ENCODE measurements at regions not wholly inside any gene's neighbourhood (a gene's known extent, or its start where the extent isn't known, plus 50 kb on each side); places are given as distances from the start of the nearest gene placed in this dataset.

DNA sequence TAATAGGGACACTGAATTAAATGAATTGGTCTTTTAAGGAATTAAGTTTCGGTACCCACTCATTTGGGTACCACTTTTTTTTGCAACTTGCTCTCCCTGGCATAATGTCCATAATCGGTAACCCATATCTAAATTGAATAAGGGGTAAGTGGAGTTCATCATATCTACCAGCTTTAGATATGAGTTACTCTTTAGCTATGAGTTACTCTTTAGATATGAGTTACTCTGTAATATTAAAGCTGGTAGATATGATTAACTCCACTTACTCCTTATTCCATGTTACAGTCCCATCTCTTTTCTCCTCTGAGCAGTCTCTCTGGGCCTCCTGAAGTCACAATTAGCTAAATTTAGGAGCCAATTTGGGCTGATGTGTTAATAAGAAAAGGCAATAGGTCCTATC, 85.7 kb downstream of the TEX13C start:
- Histone ChIP-seq H3K27me3 (ENCODE audit: low read depth) (no peaks in the 10 kb centered on the region), H3K36me3 (no peaks in the 10 kb centered on the region), H3K9me3 (replicated peaks) (no peaks in the 10 kb centered on the region), H3K4me3 (no peak overlapping the region), H3K27ac (replicated peaks) (no peak overlapping the region), H3K4me1 (no peaks in the 10 kb centered on the region)
- no peak for DNase-seq
- intact Hi-C loops (cut with micrococcal nuclease) = no loop called here
- TF ChIP-seq, protein P1, sequence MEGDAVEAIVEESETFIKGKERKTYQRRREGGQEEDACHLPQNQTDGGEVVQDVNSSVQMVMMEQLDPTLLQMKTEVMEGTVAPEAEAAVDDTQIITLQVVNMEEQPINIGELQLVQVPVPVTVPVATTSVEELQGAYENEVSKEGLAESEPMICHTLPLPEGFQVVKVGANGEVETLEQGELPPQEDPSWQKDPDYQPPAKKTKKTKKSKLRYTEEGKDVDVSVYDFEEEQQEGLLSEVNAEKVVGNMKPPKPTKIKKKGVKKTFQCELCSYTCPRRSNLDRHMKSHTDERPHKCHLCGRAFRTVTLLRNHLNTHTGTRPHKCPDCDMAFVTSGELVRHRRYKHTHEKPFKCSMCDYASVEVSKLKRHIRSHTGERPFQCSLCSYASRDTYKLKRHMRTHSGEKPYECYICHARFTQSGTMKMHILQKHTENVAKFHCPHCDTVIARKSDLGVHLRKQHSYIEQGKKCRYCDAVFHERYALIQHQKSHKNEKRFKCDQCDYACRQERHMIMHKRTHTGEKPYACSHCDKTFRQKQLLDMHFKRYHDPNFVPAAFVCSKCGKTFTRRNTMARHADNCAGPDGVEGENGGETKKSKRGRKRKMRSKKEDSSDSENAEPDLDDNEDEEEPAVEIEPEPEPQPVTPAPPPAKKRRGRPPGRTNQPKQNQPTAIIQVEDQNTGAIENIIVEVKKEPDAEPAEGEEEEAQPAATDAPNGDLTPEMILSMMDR (IDR thresholded peaks at IDR 0.05; ENCODE audit: borderline replicate concordance) = no peak

DNA sequence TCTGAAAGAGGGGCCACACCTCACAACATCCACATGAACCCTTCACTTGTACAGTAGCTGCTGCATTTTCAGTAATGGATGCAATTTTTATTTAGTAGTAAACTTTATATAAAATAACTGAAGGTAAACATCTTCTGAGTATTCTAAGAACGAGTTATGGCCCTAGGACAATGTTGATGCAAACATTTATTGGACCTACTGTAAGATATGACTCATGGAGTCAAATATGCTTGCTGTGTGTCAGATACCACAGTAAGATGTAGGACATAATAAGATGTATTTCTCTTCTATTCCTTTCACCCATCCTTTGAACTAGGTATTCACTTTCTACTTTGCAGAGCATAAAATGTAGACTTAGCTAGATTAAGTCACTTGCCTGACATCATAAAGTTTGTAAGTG, 87.6 kb downstream of the TEX13C start:
- Histone ChIP-seq H3K4me3 (no peak overlapping the region), H3K9me3 (replicated peaks) (no peaks in the 10 kb centered on the region), H3K27ac (replicated peaks) (no peak overlapping the region), H3K4me1 (no peaks in the 10 kb centered on the region), H3K27me3 (ENCODE audit: low read depth) (no peaks in the 10 kb centered on the region), H3K36me3 (no peaks in the 10 kb centered on the region)
- TF ChIP-seq, protein P1 (IDR thresholded peaks at IDR 0.05; ENCODE audit: borderline replicate concordance) = no peak
- intact Hi-C loops (cut with micrococcal nuclease) = no loop called here
- DNase-seq = no peak

DNA sequence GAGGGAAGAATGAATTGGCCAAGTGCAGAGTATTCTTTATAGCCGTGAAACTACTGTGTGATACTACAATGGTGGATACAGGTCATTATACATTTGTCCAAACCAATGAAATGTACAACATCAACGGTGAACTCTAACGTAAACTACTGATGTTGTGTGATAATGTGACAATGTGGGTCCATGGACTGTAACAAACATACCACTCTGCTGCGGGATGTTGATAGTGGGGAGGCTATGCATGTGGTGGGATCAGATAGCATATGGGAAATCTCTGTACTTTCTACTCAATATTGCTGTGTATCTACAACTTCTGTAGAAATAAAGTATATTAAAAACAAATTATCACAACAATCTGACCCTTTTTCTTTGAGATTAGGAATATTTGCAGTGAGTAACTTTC, 101.1 kb downstream of the TEX13C start:
- Histone ChIP-seq H3K27ac (replicated peaks) (no peak overlapping the region), H3K36me3 (no peaks in the 10 kb centered on the region), H3K4me3 (no peak overlapping the region), H3K27me3 (ENCODE audit: low read depth) (no peaks in the 10 kb centered on the region), H3K9me3 (replicated peaks) (no peaks in the 10 kb centered on the region), H3K4me1 (no peaks in the 10 kb centered on the region)
- TF ChIP-seq, protein P1 (IDR thresholded peaks at IDR 0.05; ENCODE audit: borderline replicate concordance) = no peak
- intact Hi-C loops (cut with micrococcal nuclease) = no loop called here
- no peak for DNase-seq

DNA sequence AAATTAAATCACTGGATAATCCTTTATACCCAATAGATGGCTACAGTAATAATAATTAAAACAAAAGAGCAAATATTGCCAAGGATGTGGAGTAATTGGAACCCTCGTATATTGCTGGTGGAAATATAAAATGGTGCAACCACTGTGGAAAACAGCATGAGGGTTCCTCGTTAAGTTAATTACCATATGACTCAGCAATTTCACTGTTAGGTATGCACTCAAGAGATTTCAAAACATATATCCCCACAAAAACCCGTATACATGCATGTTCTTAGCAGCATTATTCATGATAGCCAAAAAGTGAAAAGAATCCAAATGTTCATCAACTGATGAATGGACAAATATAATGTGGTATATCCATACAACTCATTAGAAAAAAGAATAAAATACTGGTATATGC, 103.3 kb downstream of the TEX13C start:
- no peak overlapping the region for H3K27ac ChIP-seq (replicated peaks)
- H3K4me3 ChIP-seq = no peak overlapping the region
- intact Hi-C loops (cut with micrococcal nuclease) = no loop called here
- H3K9me3 ChIP-seq (replicated peaks) = no peaks in the 10 kb centered on the region
- H3K27me3 ChIP-seq (ENCODE audit: low read depth) = no peaks in the 10 kb centered on the region
- H3K4me1 ChIP-seq = no peaks in the 10 kb centered on the region
- no peaks in the 10 kb centered on the region for H3K36me3 ChIP-seq
- DNase-seq = no peak
- TF ChIP-seq, protein P1 (IDR thresholded peaks at IDR 0.05; ENCODE audit: borderline replicate concordance) = no peak

DNA sequence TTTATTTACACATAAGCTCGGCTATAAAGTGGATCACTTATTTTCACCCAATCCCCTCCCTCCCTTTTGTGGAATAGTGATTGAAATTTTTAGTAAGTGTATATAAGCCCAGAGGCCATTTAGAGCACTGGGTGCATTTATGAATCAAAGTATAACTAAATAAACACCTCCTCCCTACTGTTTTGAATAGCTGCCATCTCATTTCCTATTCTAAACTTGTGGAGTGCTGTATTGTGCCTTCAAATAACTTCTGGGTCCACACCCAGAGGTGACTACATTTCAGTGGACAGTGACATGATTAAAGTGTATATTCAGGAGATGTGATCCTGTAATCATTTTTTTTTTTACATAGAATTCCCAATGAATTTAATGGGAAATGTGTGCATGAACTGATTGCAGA, 104.9 kb downstream of the TEX13C start:
- Histone ChIP-seq H3K4me1 (no peaks in the 10 kb centered on the region), H3K9me3 (replicated peaks) (no peaks in the 10 kb centered on the region), H3K27ac (replicated peaks) (no peak overlapping the region), H3K27me3 (ENCODE audit: low read depth) (no peaks in the 10 kb centered on the region), H3K36me3 (no peaks in the 10 kb centered on the region), H3K4me3 (no peak overlapping the region)
- intact Hi-C loops (cut with micrococcal nuclease) = no loop called here
- DNase-seq = no peak
- TF ChIP-seq, protein P1 (IDR thresholded peaks at IDR 0.05; ENCODE audit: borderline replicate concordance) = no peak

DNA sequence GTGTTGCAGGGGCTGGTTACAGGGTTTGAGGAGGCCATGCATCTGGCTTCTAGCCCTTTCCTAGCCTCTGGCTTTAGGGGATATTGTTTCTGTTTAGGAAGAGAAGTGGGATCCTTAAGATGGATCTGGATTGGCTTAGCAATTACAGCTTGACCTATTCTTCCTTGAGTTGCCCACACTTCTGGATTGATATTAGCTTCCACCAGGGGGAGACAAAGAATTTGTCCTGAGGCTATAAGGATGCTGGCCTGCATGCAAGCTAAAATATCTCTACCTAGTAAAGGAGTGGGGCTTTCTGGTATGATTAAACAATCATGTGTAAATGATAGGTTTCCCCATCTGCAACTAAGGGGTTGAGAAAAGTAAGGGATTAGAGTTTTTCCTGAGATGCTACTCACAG, 117.2 kb downstream of the TEX13C start:
- TF ChIP-seq, protein P1 (IDR thresholded peaks at IDR 0.05; ENCODE audit: borderline replicate concordance) = peak; percentile 24
- no peak overlapping the region for H3K4me3 ChIP-seq
- no peaks in the 10 kb centered on the region for H3K4me1 ChIP-seq

More for the DNA sequence above, 117.2 kb downstream of the TEX13C start:
- intact Hi-C loops (cut with micrococcal nuclease) = no loop called here
- Histone ChIP-seq H3K27me3 (ENCODE audit: low read depth) (no peaks in the 10 kb centered on the region), H3K27ac (replicated peaks) (no peak overlapping the region), H3K36me3 (no peaks in the 10 kb centered on the region), H3K9me3 (replicated peaks) (no peaks in the 10 kb centered on the region)
- DNase-seq = no peak
